ENCODE measurements at regions not wholly inside any gene's neighbourhood (a gene's known extent, or its start where the extent isn't known, plus 50 kb on each side); places are given as distances from the start of the nearest gene placed in this dataset.

GRCh38 chr9:87160148-87161102 lies 213.1 kb upstream of the GAS1 start:
- H3K36me3 ChIP-seq (ENCODE audit: low read depth, missing control alignments): no peaks in the 10 kb centered on the region
- no peak for DNase-seq
- 51 to 60% methylated on average over 8 of the region's 8 CpGs for WGBS, 2 donors
- H3K4me3 ChIP-seq: no peak overlapping the region
- TF ChIP-seq, protein P1, sequence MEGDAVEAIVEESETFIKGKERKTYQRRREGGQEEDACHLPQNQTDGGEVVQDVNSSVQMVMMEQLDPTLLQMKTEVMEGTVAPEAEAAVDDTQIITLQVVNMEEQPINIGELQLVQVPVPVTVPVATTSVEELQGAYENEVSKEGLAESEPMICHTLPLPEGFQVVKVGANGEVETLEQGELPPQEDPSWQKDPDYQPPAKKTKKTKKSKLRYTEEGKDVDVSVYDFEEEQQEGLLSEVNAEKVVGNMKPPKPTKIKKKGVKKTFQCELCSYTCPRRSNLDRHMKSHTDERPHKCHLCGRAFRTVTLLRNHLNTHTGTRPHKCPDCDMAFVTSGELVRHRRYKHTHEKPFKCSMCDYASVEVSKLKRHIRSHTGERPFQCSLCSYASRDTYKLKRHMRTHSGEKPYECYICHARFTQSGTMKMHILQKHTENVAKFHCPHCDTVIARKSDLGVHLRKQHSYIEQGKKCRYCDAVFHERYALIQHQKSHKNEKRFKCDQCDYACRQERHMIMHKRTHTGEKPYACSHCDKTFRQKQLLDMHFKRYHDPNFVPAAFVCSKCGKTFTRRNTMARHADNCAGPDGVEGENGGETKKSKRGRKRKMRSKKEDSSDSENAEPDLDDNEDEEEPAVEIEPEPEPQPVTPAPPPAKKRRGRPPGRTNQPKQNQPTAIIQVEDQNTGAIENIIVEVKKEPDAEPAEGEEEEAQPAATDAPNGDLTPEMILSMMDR (IDR thresholded peaks at IDR 0.05): no peak
- no peak for TF ChIP-seq POLR2A (IDR thresholded peaks at IDR 0.05)
- no peak overlapping the region for H3K27ac ChIP-seq
- intact Hi-C loops (cut with DNase I; ENCODE audit: low total_unique reads): no loop called here
- H3K9me3 ChIP-seq: no peaks in the 10 kb centered on the region
- no peaks in the 10 kb centered on the region for H3K27me3 ChIP-seq
- H3K4me1 ChIP-seq: no peaks in the 10 kb centered on the region

- no peak for DNase-seq
- intact Hi-C loops (cut with DNase I; ENCODE audit: low total_unique reads): no loop called here
- 89 to 93% methylated on average over 5 of the region's 5 CpGs for WGBS, 2 donors
These were observed 219.9 kb upstream of the GAS1 start for GRCh38 chr9:87167161-87167560.

DNA sequence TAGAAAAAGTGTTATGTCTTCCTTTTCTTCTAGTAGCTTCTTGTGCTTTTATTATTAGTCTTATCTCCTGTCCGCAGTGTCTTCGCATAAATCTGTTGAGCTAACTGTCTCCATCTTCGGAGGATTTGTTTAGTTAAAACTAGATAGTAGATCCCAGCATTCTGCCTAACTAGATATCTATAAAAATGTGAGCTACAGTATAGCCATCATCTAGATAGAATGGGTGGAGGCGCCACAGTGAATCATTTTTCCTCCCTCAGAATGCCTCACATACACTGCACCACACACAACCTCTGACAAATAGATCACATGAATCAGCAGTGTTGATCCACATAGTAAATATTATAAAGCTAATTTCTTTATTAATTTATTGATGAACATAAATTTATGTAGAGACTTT lies 220.3 kb upstream of the GAS1 start:
- no peaks in the 10 kb centered on the region for H3K4me1 ChIP-seq
- no peak overlapping the region for H3K4me3 ChIP-seq
- intact Hi-C loops (cut with DNase I; ENCODE audit: low total_unique reads): no loop called here
- TF ChIP-seq, protein P1 (IDR thresholded peaks at IDR 0.05): no peak
- H3K27ac ChIP-seq: no peak overlapping the region
- WGBS, 2 donors: 83 to 91% methylated on average over 4 of the region's 4 CpGs
- H3K36me3 ChIP-seq (ENCODE audit: low read depth, missing control alignments): no peaks in the 10 kb centered on the region
- H3K27me3 ChIP-seq: no peaks in the 10 kb centered on the region
- no peaks in the 10 kb centered on the region for H3K9me3 ChIP-seq
- no peak for DNase-seq

More at GRCh38 chr9:87167161-87167560, 219.9 kb upstream of the GAS1 start:
- TF ChIP-seq, protein P1 (IDR thresholded peaks at IDR 0.05): no peak
- Histone ChIP-seq H3K36me3 (ENCODE audit: low read depth, missing control alignments) (no peaks in the 10 kb centered on the region), H3K4me1 (no peaks in the 10 kb centered on the region), H3K27ac (no peak overlapping the region), H3K9me3 (no peaks in the 10 kb centered on the region), H3K4me3 (no peak overlapping the region), H3K27me3 (no peaks in the 10 kb centered on the region)

DNA sequence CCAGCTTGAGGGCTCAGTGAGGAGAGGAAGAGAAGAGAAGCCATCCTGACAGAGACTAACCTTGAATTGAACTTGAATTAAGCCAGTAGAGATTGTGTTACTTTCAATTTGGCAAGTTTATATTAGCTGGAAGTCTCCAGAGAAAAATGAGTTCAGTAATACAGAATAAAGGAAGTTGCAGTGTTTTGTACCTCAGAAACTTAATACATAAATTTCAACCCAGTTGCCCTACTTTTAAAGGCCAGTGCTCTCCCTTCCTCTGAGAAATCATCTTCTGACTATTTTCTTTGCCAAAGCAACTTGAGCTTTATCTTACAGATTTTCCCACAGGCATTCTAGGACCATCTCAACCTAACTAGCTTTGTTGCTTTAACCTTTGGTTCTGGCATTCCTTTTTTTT lies 231.0 kb upstream of the GAS1 start:
- TF ChIP-seq, protein P1 (IDR thresholded peaks at IDR 0.05): no peak
- TF ChIP-seq POLR2A (IDR thresholded peaks at IDR 0.05): no peak
- DNase-seq: no peak
- intact Hi-C loops (cut with DNase I; ENCODE audit: low total_unique reads): no loop called here
- no peaks in the 10 kb centered on the region for H3K27me3 ChIP-seq
- H3K4me1 ChIP-seq: no peaks in the 10 kb centered on the region
- no peak overlapping the region for H3K27ac ChIP-seq
- H3K36me3 ChIP-seq (ENCODE audit: low read depth, missing control alignments): no peaks in the 10 kb centered on the region
- H3K4me3 ChIP-seq: no peak overlapping the region
- H3K9me3 ChIP-seq: no peaks in the 10 kb centered on the region

Data from testis (tissue), 2 donors.